IMR-90 (cell line): ENCODE measurements at regions not wholly inside any gene's neighbourhood (a gene's known extent, or its start where the extent isn't known, plus 50 kb on each side); places are given as distances from the start of the nearest gene placed in this dataset.

Source experiments
- ATAC-seq: fragments of 200-7000 bp; cut with Tn5 transposase; 2 replicates; pipeline ENCODE4 v1.9.1; 2020; ENCODE audit warnings: low read depth, mild to moderate bottlenecking, moderate library complexity
- BruUV-seq: library from RNA; stranded (reverse); fragments of 400-500 nt; replicated peaks from 2 replicates; lab custom pipeline; 2021; lab: Mats Ljungman, UMichigan
- CTCF ChIA-PET: fragments of 300-600 bp; formaldehyde crosslinking; extraction: SDS; loops from one replicate; lab custom pipeline; 2021; ENCODE audit warnings: antibody characterized with exemption; lab: Yijun Ruan, JAX
- POLR2A ChIA-PET: fragments of 300-600 bp; sonication (Branson Sonifier 250); formaldehyde crosslinking; loops from one replicate; lab custom pipeline; 2022; ENCODE audit warnings: antibody characterized with exemption; ENCODE audit not compliant: unreplicated experiment; lab: Charles Lee
- DNase-seq: peaks from one replicate; pipeline ENCODE4 v3.0.0; 2013
- H2AFZ ChIP-seq: replicated peaks from 2 replicates; pipeline ENCODE3; 2013; ENCODE audit warnings: low read length, mild to moderate bottlenecking; ENCODE audit not compliant: poor library complexity
- H2AK5ac ChIP-seq: 2 replicates; pipeline ENCODE4 v1.6.1; 2013; ENCODE audit warnings: low read depth, low read length, inconsistent platforms
- H2AK9ac ChIP-seq: replicated peaks from 2 replicates; pipeline ENCODE3; 2013; ENCODE audit warnings: mild to moderate bottlenecking, low read depth, low read length, moderate library complexity; ENCODE audit not compliant: poor library complexity
- H2BK120ac ChIP-seq: 2 replicates; pipeline ENCODE4 v1.6.1; 2013; ENCODE audit warnings: low read depth, low read length, inconsistent platforms
- H2BK15ac ChIP-seq: 3 replicates; pipeline ENCODE4 v1.6.1; 2013; ENCODE audit warnings: low read depth, low read length, inconsistent platforms
- H2BK20ac ChIP-seq: 2 replicates; pipeline ENCODE4 v1.6.1; 2013; ENCODE audit warnings: low read depth, mild to moderate bottlenecking, inconsistent platforms, low read length, moderate library complexity
- H2BK5ac ChIP-seq: 2 replicates; pipeline ENCODE4 v1.6.1; 2013; ENCODE audit warnings: mild to moderate bottlenecking, low read depth, low read length, inconsistent platforms; ENCODE audit not compliant: poor library complexity, severe bottlenecking
- H3K14ac ChIP-seq: replicated peaks from 2 replicates; pipeline ENCODE4 v1.6.1; 2013; ENCODE audit warnings: low read depth, low read length, inconsistent platforms
- H3K18ac ChIP-seq: 2 replicates; pipeline ENCODE4 v1.6.1; 2013; ENCODE audit warnings: low read depth, low read length, control low read depth
- H3K23ac ChIP-seq: 2 replicates; pipeline ENCODE4 v1.6.1; 2013; ENCODE audit warnings: low read depth, low read length, inconsistent platforms
- H3K27ac ChIP-seq: 2 replicates; pipeline ENCODE4 v1.5.1; 2013; ENCODE audit warnings: mild to moderate bottlenecking, control low read depth, low read length; ENCODE audit not compliant: insufficient read depth
- H3K27me3 ChIP-seq: 2 replicates; pipeline ENCODE4 v1.6.1; 2013; ENCODE audit warnings: low read length; ENCODE audit not compliant: control insufficient read depth, insufficient read depth
- H3K36me3 ChIP-seq: 2 replicates; pipeline ENCODE4 v1.6.1; 2013; ENCODE audit warnings: low read length, mixed read lengths; ENCODE audit not compliant: control insufficient read depth, insufficient read depth
- H3K4ac ChIP-seq: 2 replicates; pipeline ENCODE4 v1.6.1; 2013; ENCODE audit warnings: low read depth, low read length, inconsistent platforms
- H3K4me1 ChIP-seq: 2 replicates; pipeline ENCODE4 v1.6.1; 2013; ENCODE audit warnings: low read length, mixed read lengths; ENCODE audit not compliant: control insufficient read depth, insufficient read depth
- H3K4me2 ChIP-seq: 2 replicates; pipeline ENCODE4 v1.6.1; 2013; ENCODE audit warnings: low read depth, mild to moderate bottlenecking, control low read depth, low read length, moderate library complexity
- H3K4me3 ChIP-seq: 2 replicates; pipeline ENCODE4 v1.5.1; 2013; ENCODE audit warnings: low read depth, mild to moderate bottlenecking, control low read depth, low read length, moderate library complexity; ENCODE audit not compliant: insufficient read depth
- H3K56ac ChIP-seq: 2 replicates; pipeline ENCODE4 v1.6.1; 2013; ENCODE audit warnings: low read length, inconsistent platforms; ENCODE audit not compliant: insufficient read depth; ENCODE audit errors: extremely low read depth
- H3K79me1 ChIP-seq, 2 experiments: 2 replicates each; pipeline ENCODE4 v1.6.1; 2013; ENCODE audit warnings: low read length in 2 of 2, inconsistent platforms in 1 of 2, low read depth in 1 of 2
- H3K9ac ChIP-seq: 2 replicates; pipeline ENCODE4 v1.6.1; 2013; ENCODE audit warnings: low read depth, low read length, control low read depth
- H3K9me1 ChIP-seq: 2 replicates; pipeline ENCODE4 v1.6.1; 2013; ENCODE audit warnings: low read length, inconsistent platforms; ENCODE audit not compliant: insufficient read depth
- H3K9me3 ChIP-seq: 2 replicates; pipeline ENCODE4 v1.6.1; 2013; ENCODE audit warnings: low read length; ENCODE audit not compliant: control insufficient read depth, insufficient read depth
- H4K20me1 ChIP-seq: 2 replicates; pipeline ENCODE4 v1.6.1; 2013; ENCODE audit warnings: low read length, inconsistent platforms; ENCODE audit not compliant: insufficient read depth
- H4K5ac ChIP-seq: 2 replicates; pipeline ENCODE4 v1.6.1; 2013; ENCODE audit warnings: mild to moderate bottlenecking, low read depth, low read length, control low read depth
- H4K8ac ChIP-seq, 2 experiments: 2 replicates each; pipeline ENCODE4 v1.6.1; 2013; ENCODE audit warnings: low read depth in 2 of 2, low read length in 2 of 2, control low read depth in 1 of 2, inconsistent platforms in 1 of 2
- H4K91ac ChIP-seq: 2 replicates; pipeline ENCODE4 v1.6.1; 2013; ENCODE audit warnings: low read depth, low read length, inconsistent platforms; ENCODE audit not compliant: insufficient read depth
- BHLHE40 ChIP-seq: fragments of 150-350 bp; IDR thresholded peaks from 2 replicates; pipeline ENCODE4 v1.6.1; 2016; ENCODE audit warnings: mild to moderate bottlenecking, low read depth, low read length
- ELK1 ChIP-seq: fragments of 150-350 bp; IDR thresholded peaks from 2 replicates; pipeline ENCODE4 v1.6.1; 2016; ENCODE audit warnings: low read depth, mild to moderate bottlenecking, low read length, moderate library complexity, borderline replicate concordance
- MAZ ChIP-seq: IDR thresholded peaks from 2 replicates; pipeline ENCODE4 v1.6.1; 2012; ENCODE audit warnings: low read depth, mild to moderate bottlenecking, low read length, improper control_type of control experiment, moderate library complexity, borderline replicate concordance
- SMC3 ChIP-seq: fragments of 150-350 bp; IDR thresholded peaks from 2 replicates; pipeline ENCODE4 v1.6.1; 2016; ENCODE audit warnings: low read depth, mild to moderate bottlenecking, antibody characterized with exemption, low read length, moderate library complexity
- USF2 ChIP-seq: fragments of 150-350 bp; IDR thresholded peaks from 2 replicates; pipeline ENCODE4 v1.6.1; 2017; ENCODE audit warnings: mild to moderate bottlenecking, antibody characterized with exemption, low read length, low read depth
- WGBS, 2 experiments: methylation state at CpG; one replicate each; pipeline versions ENCODE4 v1.1.5 to v1.1.7; 2013; ENCODE audit warnings: missing lambda C conversion rate in 2 of 2; ENCODE audit not compliant: insufficient read length in 1 of 2; ENCODE audit errors: extremely low coverage in 2 of 2; 5-methylcytosine and 5-hydroxymethylcytosine counted together
- dilution Hi-C: fragments of 300-500 bp; cut with HindIII; formaldehyde crosslinking; loops from one replicate; pipeline ENCODE4 v1.14.3; 2018; ENCODE audit warnings: low sequenced_read_pairs; ENCODE audit not compliant: unreplicated experiment
- in situ Hi-C: fragments of 300-500 bp; cut with MboI; formaldehyde crosslinking; loops from 3 replicates; pipeline ENCODE4 v1.14.3; 2019; ENCODE audit warnings: low sequenced_read_pairs, inconsistent platforms, mixed read lengths
- intact Hi-C: fragments of 100-400 bp; cut with micrococcal nuclease; formaldehyde crosslinking; loops from 2 replicates; pipeline ENCODE4 v1.10.0; 2022

GRCh38 chr4:1500231-1500965 lies 94.2 kb upstream of the NKX1-1 start:
- Histone ChIP-seq H2BK120ac (no peak overlapping the region), H2AK9ac (no peak overlapping the region), H4K8ac (no peak overlapping the region), H2BK5ac (no peak overlapping the region), H3K18ac (no peak overlapping the region), H2AFZ (no peak overlapping the region), H3K14ac (no peak overlapping the region), H3K9ac (no peak overlapping the region), H3K36me3 (no peaks in the 10 kb centered on the region), H2AK5ac (no peak overlapping the region), H4K91ac (no peak overlapping the region), H3K4me1 (no peaks in the 10 kb centered on the region), H3K23ac (no peak overlapping the region), H3K56ac (no peak overlapping the region), H3K27ac (no peak overlapping the region), H2BK20ac (no peak overlapping the region), H3K9me1 (peaks cover 5% of the 10 kb centered on the region; the same call in 1 of the 2 replicates), H3K4me2 (no peak overlapping the region), H2BK15ac (no peak overlapping the region), H3K27me3 (peaks cover 11% of the 10 kb centered on the region; the same call in 1 of the 2 replicates), H3K79me1 (no peaks in the 10 kb centered on the region), H3K9me3 (no peaks in the 10 kb centered on the region), H4K5ac (no peak overlapping the region), H4K20me1 (no peaks in the 10 kb centered on the region), H3K4ac (no peak overlapping the region), H3K4me3 (no peak overlapping the region)
- ATAC-seq (no peak), DNase-seq (no peak)
- POLR2A ChIA-PET, result no interaction called here
- CTCF ChIA-PET, result no interaction called here
- TF ChIP-seq ELK1, result no peak
- TF ChIP-seq BHLHE40, result no peak
- no peak for TF ChIP-seq USF2
- TF ChIP-seq MAZ, result no peak
- no peak for TF ChIP-seq SMC3
- BruUV-seq, result no TSS peak
- in situ Hi-C loops, result no loop called here
- WGBS, 2 experiments, result 71% methylated on average over 7 of the region's 18 CpGs; no CpG with 5 or more reads in 1 of the 2 experiments
- dilution Hi-C loops, result no loop called here
- intact Hi-C loops, result no loop called here
